Sciatic nerve (tissue), 2 donors: ENCODE measurements at regions not wholly inside any gene's neighbourhood (a gene's known extent, or its start where the extent isn't known, plus 50 kb on each side); places are given as distances from the start of the nearest gene placed in this dataset.
"Not testable (repeated sequence)": the region's sequence is repeated elsewhere in the genome, so short reads cannot be mapped to it uniquely, and the experiment has no call there.

Source experiments
- ATAC-seq: fragments of 200-7000 bp; cut with Tn5 transposase; one replicate; pipeline ENCODE4 v1.9.1; 2020; ENCODE audit warnings: mild to moderate bottlenecking, moderate library complexity
- DNase-seq: peaks from one replicate; pipeline ENCODE4 v3.0.0-alpha.2; 2020; ENCODE audit warnings: low spot score
- intact Hi-C: fragments of 100-400 bp; cut with DNase I; formaldehyde crosslinking; loops from one replicate; pipeline ENCODE4 v1.14.2; 2022
- donor health status: DM: no; HTN: no; CAD: no.
- donor health status: DM: no; HTN: no; CAD: no.

- intact Hi-C loops: no loop called here
- ATAC-seq: no peak
These were observed 173.2 kb downstream of the RRAGC start for GRCh38 chr1:38686167-38686926.

GRCh38 chr1:38685388-38685787 is 174.2 kb downstream of the RRAGC start:
- DNase-seq: no peak
- intact Hi-C loops: no loop called here
- ATAC-seq: no peak

More at GRCh38 chr1:38686167-38686926, 173.2 kb downstream of the RRAGC start:
- no peak for DNase-seq

- intact Hi-C loops: no loop called here
- ATAC-seq (no peak), DNase-seq (no peak)
These were observed 178.6 kb downstream of the RRAGC start for GRCh38 chr1:38680801-38681510.

- ATAC-seq: no peak
- intact Hi-C loops: no loop called here
- DNase-seq: no peak
These were observed 181.8 kb downstream of the RRAGC start for GRCh38 chr1:38677756-38678155.

- intact Hi-C loops: no loop called here
- DNase-seq (no peak), ATAC-seq (no peak)
These were observed 182.3 kb downstream of the RRAGC start for GRCh38 chr1:38677311-38677710.

GRCh38 chr1:38672692-38673091 is 186.9 kb downstream of the RRAGC start:
- intact Hi-C loops: no loop called here
- DNase-seq (no peak), ATAC-seq (no peak)

- no peak for ATAC-seq
- intact Hi-C loops: no loop called here
- DNase-seq: no peak
These were observed 188.4 kb downstream of the RRAGC start for GRCh38 chr1:38671221-38671620.

- ATAC-seq: no peak
- intact Hi-C loops: no loop called here
- DNase-seq: no peak
These were observed 188.9 kb downstream of the RRAGC start for GRCh38 chr1:38670544-38671122.

GRCh38 chr1:38667626-38668025 is 191.9 kb downstream of the RRAGC start:
- ATAC-seq (no peak), DNase-seq (no peak)
- intact Hi-C loops: no loop called here

- DNase-seq: no peak
- intact Hi-C loops: no loop called here
These were observed 197.4 kb downstream of the RRAGC start for GRCh38 chr1:38662126-38662525.

GRCh38 chr1:38658883-38659282 is 200.7 kb downstream of the RRAGC start:
- DNase-seq: no peak
- intact Hi-C loops: loop anchor here (5.0 kb wide), 1 partner anchor 1722 kb away; no protein-coding TSS in a partner anchor
- ATAC-seq: no peak

More at GRCh38 chr1:38662126-38662525, 197.4 kb downstream of the RRAGC start:
- ATAC-seq: no peak

- intact Hi-C loops: loop anchor here (5.0 kb wide), 1 partner anchor 1721 kb away; no protein-coding TSS in a partner anchor
- DNase-seq: no peak
- ATAC-seq: no peak
These were observed 201.7 kb downstream of the RRAGC start for GRCh38 chr1:38657873-38658272.

GRCh38 chr1:38657207-38657840 is 202.2 kb downstream of the RRAGC start:
- DNase-seq (no peak), ATAC-seq (no peak)
- intact Hi-C loops: loop anchor here (5.0 kb wide), 1 partner anchor 1720 kb away; no protein-coding TSS in a partner anchor

- DNase-seq (no peak), ATAC-seq (no peak)
- intact Hi-C loops: loop anchor here (5.0 kb wide), 1 partner anchor 1719 kb away; no protein-coding TSS in a partner anchor
These were observed 202.8 kb downstream of the RRAGC start for GRCh38 chr1:38656726-38657125.

GRCh38 chr1:38652217-38652616 is 207.4 kb downstream of the RRAGC start:
- ATAC-seq (no peak), DNase-seq (no peak)
- intact Hi-C loops: no loop called here

- ATAC-seq (no peak), DNase-seq (no peak)
- intact Hi-C loops: no loop called here
These were observed 207.9 kb downstream of the RRAGC start for GRCh38 chr1:38651669-38652068.

- DNase-seq (no peak), ATAC-seq (no peak)
- intact Hi-C loops: no loop called here
These were observed 211.2 kb downstream of the RRAGC start for GRCh38 chr1:38648417-38648816.

GRCh38 chr1:38647341-38647740 is 212.2 kb downstream of the RRAGC start:
- DNase-seq, intact Hi-C loops, ATAC-seq: not testable (repeated sequence)

GRCh38 chr1:38644092-38644491 is 215.5 kb downstream of the RRAGC start:
- DNase-seq: no peak
- ATAC-seq: no peak
- intact Hi-C loops: no loop called here
